GM19463 (cell line): ENCODE measurements at regions not wholly inside any gene's neighbourhood (a gene's known extent, or its start where the extent isn't known, plus 50 kb on each side); places are given as distances from the start of the nearest gene placed in this dataset.

Experiments
- ATAC-seq: cut with Tn5 transposase; IDR thresholded peaks from one replicate; pipeline ENCODE4 v1.9.1; 2021; ENCODE audit warnings: mild to moderate bottlenecking, moderate library complexity; ENCODE audit not compliant: unreplicated experiment

- no peak for ATAC-seq
Measured at GRCh38 chr3:124395584-124396338, 334.5 kb upstream of the UMPS start.

GRCh38 chr3:124396339-124396950 lies 333.8 kb upstream of the UMPS start:
- no peak for ATAC-seq

- ATAC-seq = no peak
Measured at GRCh38 chr3:124397088-124397487, 333.2 kb upstream of the UMPS start.

GRCh38 chr3:124398594-124398993 lies 331.7 kb upstream of the UMPS start:
- no peak for ATAC-seq

GRCh38 chr3:124401843-124402242 lies 328.4 kb upstream of the UMPS start:
- ATAC-seq = no peak

DNA sequence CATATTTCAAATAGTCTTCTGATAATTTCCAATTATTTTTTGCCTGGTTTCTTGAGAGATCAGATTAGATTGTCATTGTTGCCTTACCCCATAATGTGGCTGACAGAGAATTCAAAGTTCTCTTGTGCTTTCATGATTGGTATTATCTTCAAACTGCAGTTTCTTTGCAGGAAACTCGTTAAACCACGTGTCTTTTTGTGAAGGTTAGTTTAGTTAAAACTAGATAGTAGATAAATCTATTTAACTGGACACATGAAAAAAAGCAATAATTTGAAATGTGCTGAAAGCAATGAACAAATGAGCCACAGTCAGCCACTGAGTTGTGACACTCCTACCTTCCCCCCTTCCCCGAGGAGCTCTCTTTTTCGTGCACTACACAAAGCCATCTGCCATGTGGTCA lies 327.5 kb upstream of the UMPS start:
- no peak for ATAC-seq

- ATAC-seq = no peak
Measured at GRCh38 chr3:124404621-124405020, 325.6 kb upstream of the UMPS start.

- no peak for ATAC-seq
Measured at GRCh38 chr3:124407260-124407659, 323.0 kb upstream of the UMPS start.

GRCh38 chr3:124409650-124410275 lies 320.5 kb upstream of the UMPS start:
- ATAC-seq = no peak

DNA sequence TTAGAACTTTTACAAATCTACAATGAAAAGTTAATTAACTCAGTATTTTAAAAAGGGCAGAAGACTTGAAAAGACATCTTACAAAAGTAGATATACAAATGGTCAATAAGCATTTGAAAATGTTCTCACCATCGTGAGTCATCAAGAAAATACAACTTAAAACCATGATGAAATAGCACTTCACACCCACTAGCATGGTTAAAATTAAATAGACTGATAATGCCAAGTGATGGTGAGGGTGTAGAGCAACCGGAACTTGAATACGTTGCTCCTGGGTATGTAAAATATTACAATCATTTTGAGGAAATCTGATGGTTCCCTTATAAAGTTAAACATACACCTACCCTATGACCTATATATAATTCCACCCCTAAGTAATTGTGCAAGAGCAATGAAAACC lies 319.8 kb upstream of the UMPS start:
- no peak for ATAC-seq

DNA sequence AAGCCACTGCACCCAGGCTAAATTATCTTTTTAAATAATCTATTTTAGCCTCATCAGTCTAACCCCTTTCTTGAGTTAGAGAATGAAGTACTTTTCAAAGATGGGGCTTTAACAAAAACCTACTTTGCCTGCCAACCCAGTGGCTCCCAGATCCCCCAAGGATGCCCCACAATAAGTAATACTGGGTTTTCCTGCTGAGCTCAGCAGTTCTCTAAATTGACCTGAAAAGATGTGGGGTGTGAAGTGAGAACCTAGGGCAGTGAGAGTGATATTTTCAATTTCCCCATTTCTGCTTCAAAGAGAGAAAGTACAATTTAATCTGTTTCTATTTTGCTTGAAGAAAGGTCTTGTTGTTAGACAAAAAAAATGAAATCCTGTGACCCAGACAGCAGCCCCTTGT lies 318.5 kb upstream of the UMPS start:
- ATAC-seq = no peak

GRCh38 chr3:124412644-124413043 lies 317.6 kb upstream of the UMPS start:
- ATAC-seq = no peak

GRCh38 chr3:124413393-124413792 lies 316.9 kb upstream of the UMPS start:
- ATAC-seq = no peak

DNA sequence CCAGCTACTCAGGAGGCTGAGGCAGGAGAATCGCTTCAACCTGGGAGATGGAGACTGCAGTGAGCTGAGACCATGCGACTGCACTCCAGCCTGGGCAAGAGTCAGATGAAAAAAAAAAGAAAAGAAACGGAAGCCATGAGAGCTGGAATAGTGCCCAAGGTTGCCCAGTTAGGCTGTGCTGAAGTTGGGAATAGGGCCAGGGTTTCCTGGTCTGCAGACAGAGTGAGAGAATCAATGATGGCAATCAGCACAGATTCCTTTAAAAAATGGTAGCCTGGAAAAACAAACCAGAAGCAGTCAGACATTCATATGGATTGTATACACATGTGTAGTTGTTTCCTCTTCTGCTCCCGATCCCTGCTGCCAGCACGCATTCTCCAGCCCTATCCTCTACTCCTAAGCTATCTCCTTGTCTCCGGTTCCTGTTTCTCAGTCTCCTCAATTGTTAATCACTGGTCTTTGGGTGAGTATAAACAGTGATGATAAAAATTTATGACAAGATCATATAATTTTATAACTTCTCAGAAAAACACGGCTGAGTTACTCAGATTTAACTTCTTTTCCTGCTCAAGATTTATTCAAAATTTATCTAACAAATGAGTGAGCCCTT lies 316.2 kb upstream of the UMPS start:
- no peak for ATAC-seq

GRCh38 chr3:124415446-124415960 lies 314.7 kb upstream of the UMPS start:
- ATAC-seq = no peak

GRCh38 chr3:124419303-124419702 lies 310.9 kb upstream of the UMPS start:
- peak; percentile 73 for ATAC-seq

- ATAC-seq = no peak
Measured at GRCh38 chr3:124420392-124420791, 309.9 kb upstream of the UMPS start.

GRCh38 chr3:124422805-124423204 lies 307.4 kb upstream of the UMPS start:
- ATAC-seq = no peak

- no peak for ATAC-seq
Measured at GRCh38 chr3:124424396-124424795, 305.9 kb upstream of the UMPS start.

- ATAC-seq = no peak
Measured at GRCh38 chr3:124425972-124426371, 304.3 kb upstream of the UMPS start.

DNA sequence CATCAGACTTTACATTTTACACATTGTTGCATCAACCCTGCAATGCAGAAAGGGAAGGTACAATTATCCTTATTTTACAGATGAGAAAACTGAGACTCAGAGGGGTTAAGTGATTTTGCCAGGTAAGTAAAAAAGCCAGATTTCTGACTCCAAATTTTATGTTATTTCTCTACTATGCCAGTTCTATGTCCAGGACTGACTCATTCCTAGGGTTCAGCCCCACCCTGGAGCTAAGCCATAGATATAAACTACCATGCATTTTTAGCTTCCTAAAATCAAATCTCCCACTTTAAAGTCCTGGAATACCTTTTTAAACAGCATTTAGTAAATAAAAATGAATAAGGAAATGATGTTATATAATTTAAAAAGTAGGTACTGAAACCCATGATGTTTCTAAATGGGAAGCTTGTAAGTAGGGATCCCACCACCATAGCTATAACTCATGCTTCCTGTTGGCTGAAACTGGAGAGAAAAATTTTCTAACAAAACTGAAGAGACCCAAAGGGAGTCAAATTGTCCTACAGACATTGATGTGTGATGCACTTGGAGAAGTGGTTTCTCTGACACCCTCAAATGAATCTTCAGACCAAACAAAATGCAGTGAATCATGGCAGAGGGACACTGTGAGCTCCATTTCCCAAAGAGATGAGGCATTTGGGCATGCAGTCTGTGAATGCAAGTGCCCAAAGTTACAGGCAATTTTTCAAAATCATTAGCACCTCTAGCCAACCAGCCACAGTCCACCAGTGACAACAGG lies 301.7 kb upstream of the UMPS start:
- ATAC-seq = no peak
